GOT3 (cell line): ENCODE measurements at regions not wholly inside any gene's neighbourhood (a gene's known extent, or its start where the extent isn't known, plus 50 kb on each side); places are given as distances from the start of the nearest gene placed in this dataset.

ENCODE experiments used
- DNase-seq: peaks from one replicate; lab custom pipeline; 2025; ENCODE audit warnings: mixed read lengths; lab: John Stamatoyannopoulos, UW

- no peak for DNase-seq
Measured at GRCh38 chr2:238700506-238701340, 147.2 kb upstream of the TWIST2 start.

- no peak for DNase-seq
Measured at GRCh38 chr2:238701341-238702206, 146.3 kb upstream of the TWIST2 start.

GRCh38 chr2:238702276-238703052 is 145.4 kb upstream of the TWIST2 start:
- DNase-seq, result no peak

DNA sequence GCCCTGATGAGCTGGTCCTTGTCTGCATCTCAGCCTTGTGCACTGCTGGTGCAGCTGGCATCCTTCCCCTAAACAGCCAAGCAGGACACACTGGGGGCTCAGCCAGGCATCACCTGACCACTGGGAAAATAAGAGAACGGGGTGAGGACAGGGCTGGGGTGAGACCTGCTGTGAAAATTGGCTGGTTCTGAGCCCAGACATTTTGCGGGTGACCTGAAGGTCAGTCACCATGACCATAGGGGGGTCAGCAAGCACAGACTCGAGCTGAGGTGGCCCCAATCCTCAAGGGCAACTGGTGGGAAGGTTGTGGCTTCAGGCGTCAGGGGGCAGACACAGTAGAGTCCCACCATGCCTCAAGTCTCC is 144.9 kb upstream of the TWIST2 start:
- DNase-seq, result no peak

DNA sequence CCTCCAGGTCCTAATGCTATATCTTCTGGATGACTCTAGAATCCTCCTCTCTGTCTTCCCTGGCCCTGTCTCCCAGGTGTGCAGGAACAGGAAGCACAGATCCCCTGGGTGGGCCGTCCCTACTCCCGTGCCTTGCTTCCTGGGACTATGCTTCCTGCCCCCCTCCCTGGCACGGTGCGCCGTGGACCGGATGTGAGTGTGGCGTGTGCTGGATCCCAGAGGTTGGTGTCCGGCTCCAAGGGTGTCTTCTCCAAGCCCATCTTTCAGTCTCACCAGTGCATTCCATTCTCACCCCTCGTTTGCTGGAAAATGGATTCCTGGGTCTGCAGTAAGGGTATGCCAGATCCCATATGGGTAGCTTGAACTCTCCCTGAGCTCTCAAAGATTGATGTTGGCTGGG is 144.4 kb upstream of the TWIST2 start:
- DNase-seq, result no peak

GRCh38 chr2:238704471-238705225 is 143.2 kb upstream of the TWIST2 start:
- no peak for DNase-seq

- DNase-seq, result no peak
Measured at GRCh38 chr2:238706163-238706562, 141.7 kb upstream of the TWIST2 start.

DNA sequence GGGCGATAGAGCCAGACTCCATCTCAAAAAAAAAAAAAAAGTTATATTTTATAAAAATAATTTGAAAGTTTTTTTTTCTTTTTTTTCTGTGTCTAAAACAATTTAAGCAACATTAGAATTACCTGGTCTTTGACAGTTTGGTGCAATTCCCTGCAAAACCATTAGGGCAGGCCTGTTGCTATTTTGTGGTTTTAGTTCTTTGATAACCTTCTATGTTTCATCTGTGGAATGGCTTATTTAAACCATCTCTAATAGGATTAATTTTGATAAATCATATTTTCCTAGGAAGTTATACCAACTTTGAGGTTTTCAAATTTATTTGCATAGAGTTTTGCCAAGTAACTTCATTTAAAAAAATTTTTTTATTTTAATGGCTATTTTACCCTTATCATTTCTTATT is 141.2 kb upstream of the TWIST2 start:
- no peak for DNase-seq

- no peak for DNase-seq
Measured at GRCh38 chr2:238709325-238710025, 138.4 kb upstream of the TWIST2 start.

DNA sequence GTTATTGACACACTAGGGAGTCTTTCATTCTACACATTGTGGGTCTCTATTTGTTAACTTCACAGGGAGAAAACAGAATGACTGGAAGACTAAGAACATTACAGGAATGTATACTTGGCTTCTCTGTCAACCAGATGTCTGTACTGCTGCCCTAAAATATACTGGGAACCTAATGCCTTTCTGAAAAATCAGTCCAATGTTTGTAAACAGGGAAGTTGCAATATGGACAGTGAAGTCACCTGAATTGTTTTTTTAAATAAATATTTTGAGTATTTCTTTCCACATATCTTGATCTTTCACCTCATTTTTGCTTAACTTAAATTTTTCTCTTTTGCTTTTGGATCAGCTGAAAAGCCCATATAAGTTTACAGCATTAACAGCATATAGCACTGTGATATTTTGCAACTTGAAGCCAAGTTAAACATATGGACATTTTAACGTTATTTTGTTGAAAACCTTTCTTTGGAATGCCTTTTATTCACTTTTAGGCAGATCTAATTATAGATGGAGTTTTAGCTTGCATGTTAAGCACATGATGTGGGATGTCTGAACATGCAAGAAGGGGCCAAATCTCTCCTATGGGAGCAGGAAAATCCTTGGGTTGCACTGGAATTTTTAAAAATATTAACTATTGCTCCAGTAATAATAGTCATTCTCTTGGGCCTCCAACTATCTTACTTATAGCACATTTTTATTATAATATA is 137.7 kb upstream of the TWIST2 start:
- DNase-seq, result no peak

- DNase-seq, result no peak
Measured at GRCh38 chr2:238710787-238711186, 137.1 kb upstream of the TWIST2 start.

DNA sequence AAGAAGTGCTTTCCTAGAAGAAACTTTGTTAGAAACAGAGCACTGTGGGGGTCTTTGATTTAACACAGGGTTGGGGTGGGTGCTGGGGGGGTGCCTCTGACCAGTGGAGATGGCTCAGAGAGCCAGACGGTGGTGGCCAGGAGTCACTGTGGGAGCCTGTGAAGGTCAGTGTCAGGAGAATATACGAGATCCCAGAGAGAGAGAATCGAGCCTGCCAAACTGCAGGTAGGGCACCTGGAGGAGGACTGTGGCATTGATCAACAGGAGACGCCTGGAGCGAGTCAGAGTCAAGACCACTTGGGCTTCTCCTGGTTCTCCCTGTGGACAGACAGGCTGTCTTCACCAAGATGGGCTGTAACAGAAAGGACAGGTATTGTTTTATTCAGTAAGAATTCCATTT is 136.5 kb upstream of the TWIST2 start:
- no peak for DNase-seq

GRCh38 chr2:238712011-238712410 is 135.9 kb upstream of the TWIST2 start:
- no peak for DNase-seq

- DNase-seq, result no peak
Measured at GRCh38 chr2:238713198-238713826, 134.6 kb upstream of the TWIST2 start.

GRCh38 chr2:238714038-238714528 is 133.8 kb upstream of the TWIST2 start:
- DNase-seq, result no peak

- no peak for DNase-seq
Measured at GRCh38 chr2:238716171-238716570, 131.7 kb upstream of the TWIST2 start.

DNA sequence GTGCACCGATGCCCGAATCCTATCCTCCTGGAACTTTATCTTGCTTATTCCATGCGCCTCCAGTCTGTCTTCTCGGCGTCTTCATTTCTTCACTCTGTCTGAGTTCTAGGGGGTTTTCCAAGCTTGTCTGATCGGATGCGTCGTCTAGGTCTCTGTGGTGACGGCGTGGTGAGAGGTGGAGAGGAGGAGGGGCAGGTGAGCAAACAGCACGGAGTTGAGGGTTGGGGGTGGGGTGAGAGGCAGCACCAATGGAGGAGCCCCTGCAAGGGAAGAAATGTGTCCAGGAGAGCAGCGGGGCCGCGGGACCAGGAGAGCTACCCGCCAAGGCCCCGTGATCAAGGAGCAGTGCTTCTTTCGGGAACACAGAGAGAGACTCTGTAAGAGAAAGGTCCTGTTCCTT is 131.3 kb upstream of the TWIST2 start:
- no peak for DNase-seq

GRCh38 chr2:238717084-238717483 is 130.8 kb upstream of the TWIST2 start:
- no peak for DNase-seq

DNA sequence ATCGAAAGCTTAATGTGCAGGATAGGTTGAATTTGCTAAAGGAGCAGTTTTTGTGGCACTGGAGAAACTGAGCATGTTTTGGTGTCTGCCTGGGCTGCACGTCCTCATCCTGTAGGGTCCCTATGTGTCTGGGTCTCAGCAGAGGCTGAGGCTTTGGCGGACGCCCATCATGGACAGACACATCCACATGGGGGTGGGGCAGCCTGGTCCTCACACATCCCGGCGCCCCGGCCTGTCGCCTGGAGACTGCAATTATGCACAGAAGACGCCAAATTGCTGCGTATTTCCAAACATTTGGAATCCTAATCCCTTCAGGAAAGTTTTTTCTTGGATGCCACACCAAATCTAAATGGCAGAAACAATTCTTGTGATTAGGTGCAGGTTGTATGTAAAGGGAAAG is 128.2 kb upstream of the TWIST2 start:
- DNase-seq, result no peak

DNA sequence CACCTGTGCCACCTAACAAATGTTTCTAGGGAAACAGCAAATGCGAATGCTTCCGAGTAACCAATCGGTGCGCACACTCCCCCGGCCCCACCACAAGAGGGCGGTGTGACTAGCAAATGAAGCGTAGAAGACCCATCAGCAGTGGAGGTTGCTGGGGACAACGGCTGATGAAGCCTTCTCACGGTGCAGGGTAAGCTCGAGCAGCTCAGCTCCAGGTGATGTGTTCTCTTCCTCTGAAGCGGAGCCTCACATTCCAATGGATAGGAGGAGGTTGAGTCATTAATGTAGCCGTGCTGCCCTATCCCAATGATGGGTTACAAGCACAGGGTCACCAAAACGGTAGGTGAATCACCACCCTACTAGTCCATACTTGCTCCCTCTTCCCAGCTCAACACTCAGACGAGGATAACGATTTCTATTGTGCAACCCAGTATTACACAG is 127.6 kb upstream of the TWIST2 start:
- no peak for DNase-seq
